ENCODE measurements at regions not wholly inside any gene's neighbourhood (a gene's known extent, or its start where the extent isn't known, plus 50 kb on each side); places are given as distances from the start of the nearest gene placed in this dataset.

GRCh38 chr18:61965311-61965710 is 72.5 kb upstream of the RNF152 start:
- TF ChIP-seq POLR2AphosphoS5 (IDR thresholded peaks at IDR 0.05; ENCODE audit: borderline replicate concordance, low read depth, low read length) (no peak), EZH2 (IDR thresholded peaks at IDR 0.05) (no peak), FOXP2 (optimal IDR thresholded peaks at IDR 0.05; ENCODE audit: control extremely low read depth, extremely low read length, insufficient read depth) (no peak)
